OCI-M1 (cell line): ENCODE measurements at regions not wholly inside any gene's neighbourhood (a gene's known extent, or its start where the extent isn't known, plus 50 kb on each side); places are given as distances from the start of the nearest gene placed in this dataset.
A peak's percentile ranks its signal among the peaks of the same experiment; 100 is the strongest.

Experiments
- DNase-seq: peaks from one replicate; lab custom pipeline; 2025; lab: John Stamatoyannopoulos, UW

DNA sequence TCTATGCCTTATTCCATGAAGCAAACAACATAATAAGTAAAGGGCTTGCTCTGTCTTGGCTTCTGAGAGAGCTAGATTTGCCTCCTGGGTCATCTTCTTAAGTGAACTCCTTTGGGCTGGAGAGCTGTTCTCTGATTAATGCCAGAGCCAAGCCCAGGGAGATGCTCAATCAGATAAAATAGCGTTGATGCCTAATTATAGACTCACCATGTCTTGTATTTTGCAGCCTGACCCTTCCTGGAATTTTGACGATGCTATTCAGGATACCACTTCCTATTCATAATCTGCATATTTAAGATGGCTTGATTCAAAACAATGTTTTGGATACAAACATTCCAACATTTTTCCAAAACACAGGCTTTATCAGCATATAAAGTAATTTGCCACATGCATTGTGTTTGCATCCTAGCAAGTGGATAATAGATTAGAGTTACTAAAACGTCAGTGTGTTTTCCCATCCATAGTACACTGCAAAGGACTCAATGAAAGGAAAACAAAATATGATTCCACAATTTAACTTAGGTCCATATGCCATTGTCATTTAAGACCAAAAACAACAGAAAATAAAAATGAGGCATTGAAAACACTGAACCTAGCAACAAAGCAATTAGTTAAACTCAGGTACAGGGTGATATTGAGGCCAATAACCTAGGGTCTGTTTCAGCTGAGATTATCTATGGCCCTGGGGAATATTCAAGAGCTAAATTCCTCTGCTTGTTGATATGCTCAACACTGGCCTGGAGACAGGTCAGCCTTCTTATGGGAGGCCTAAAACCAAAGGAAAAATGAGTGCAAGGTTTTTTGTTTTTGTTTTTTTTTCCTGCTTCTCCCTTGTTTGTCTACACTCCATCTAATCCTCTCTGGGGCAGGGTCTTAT is 184.2 kb upstream of the FOXN3 start:
- DNase-seq, result no peak

DNA sequence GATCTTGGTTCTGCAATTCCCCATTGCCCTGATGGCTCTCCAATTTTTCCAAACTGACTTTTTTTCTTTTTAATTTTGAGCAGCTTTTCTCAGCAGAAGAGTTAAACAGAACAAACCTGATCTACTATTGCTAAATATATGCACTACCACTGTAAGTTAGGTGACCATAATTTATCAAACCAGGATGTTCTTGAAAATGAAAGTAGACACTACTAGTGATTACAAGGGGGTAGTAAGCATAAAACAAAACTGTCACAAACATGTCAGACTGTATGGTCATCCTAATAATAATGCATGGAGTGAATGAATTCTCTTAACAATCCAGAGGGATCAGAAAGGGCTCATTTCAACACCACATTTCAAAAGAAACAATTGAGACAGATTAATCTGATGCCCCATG is 183.0 kb upstream of the FOXN3 start:
- DNase-seq, result no peak

DNA sequence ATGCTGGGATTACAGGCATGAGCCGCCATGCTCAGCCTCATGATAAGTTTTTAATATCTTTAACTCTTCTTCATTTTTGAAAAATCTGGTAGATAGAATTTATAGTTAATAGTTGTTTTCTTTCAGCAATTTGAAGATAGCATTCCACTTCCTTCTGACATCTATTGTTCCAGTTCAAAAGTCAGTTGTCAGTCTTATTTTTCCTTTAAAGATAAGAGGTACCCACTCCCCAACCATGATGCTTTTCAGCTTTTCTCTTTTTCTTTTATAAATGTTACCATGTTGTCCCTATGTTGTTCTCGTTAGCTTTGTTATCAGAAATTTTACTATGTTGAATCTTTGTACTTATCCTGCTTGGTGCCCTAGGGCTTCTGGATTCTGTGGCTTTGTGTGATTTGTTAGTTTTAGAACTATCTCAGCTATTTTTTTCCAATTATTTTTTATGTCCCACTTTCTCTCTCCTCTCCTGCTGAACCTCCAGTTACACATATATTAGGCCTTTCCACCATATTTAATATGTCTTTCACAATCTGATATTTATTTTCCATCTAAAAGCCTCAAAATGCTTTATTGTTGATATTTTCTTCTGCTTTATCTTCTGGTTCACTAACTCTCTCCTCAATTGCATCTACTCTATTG is 181.6 kb upstream of the FOXN3 start:
- DNase-seq, result peak; percentile 4

DNA sequence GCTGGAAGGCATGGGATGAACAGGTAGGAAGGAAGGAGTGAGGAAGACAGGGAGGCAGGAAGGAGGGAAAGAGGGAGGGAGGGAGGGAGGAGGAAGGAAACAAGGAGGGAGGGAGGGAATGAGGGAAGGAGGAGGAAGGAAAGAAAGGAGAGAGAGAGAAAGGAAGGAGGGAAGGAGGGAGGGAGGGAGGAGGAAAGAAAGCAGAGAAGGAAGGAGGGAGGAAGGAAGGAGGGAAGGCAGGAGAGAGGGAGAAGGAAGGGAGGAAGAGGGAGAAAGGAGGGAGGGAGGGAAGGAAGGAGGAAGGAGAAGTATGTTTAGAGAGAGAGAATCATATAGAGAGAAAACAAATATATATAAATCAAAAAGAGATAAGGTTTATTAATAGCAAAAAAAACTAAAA is 175.9 kb upstream of the FOXN3 start:
- DNase-seq, result no peak

DNA sequence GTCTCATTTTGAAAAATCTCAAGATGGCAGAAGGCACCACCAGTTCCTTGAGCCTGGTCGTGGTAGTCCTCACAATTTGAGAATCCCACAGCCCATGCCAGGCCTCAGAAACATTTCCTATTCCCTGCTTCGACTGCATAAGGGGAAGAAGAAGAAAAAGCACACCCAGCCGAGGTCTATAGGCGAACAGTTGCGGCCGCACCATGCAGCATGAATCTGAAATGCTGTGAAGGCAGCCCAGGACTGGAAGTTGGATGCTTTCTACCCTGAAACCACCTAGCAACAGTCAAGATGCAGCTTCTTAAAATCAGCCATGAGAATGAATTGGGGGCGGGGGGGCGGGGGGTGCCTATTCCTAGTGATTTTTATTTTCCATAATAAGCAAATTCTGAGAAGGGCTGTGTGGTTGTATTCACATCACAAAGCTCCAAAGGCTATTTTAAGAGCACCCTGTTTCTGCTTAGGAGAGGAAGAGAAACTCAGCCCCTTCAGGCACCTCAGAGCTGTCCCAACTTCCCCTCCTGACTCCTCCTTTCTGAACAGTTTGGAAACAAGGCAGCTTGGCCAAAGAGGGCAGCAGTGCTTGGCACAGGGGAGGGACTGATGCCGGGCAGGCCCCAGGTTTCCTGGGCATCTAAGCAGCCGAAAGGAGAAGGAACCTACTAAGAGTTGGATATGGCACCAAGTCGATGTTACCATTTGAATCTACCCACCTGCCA is 172.5 kb upstream of the FOXN3 start:
- no peak for DNase-seq

DNA sequence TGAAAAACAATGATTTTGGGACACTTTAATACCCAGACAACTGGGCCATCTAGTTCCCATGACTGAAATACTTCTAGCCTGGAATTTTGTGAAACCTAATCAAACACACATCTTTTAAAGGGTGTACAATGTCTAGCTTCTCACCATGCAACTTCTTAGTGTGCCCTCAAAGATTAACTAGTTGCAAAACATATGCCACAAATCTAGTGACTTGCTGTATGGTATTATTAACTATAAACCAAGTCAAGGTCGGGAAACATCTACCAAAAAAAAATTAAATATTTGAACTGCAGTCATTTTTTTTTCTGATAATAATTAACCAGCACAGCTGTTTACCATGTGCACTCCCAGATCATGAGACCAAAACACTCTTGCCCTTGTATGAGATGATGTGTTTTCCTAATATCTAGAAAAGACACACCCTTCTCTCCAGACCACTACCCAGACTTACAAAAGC is 171.8 kb upstream of the FOXN3 start:
- DNase-seq, result no peak

DNA sequence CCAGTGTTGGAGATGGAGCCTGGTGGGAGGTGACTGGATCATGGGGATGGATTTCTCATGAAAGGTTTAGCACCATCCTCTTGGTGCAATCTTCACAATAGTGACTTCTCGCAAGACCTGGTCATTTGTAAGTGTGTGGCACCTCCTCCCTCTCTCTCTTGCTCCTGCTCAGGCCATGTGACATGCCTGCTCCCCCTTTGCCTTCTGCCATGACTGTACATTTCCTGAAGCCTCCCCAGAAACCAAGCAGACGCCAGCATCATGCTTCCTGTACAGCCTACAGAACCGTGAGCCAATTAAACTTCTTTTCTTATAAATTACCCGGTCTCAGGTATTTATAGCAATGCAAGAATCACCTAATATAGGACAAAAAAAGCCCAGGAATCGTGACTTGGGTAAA is 171.0 kb upstream of the FOXN3 start:
- no peak for DNase-seq

DNA sequence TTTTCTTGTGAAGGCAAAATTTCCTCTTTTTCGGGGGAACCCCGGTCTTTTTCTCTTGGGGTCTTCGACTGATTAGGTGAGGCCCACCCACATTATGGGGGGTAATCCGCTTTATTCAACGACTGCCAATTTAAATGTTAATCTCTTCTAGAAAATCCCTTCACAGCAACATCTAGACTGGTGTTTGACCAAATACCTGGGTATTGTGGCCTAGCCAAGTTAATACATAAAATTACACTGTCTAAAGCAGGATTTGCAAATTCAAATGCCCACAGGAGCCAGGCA is 170.0 kb upstream of the FOXN3 start:
- DNase-seq, result no peak

DNA sequence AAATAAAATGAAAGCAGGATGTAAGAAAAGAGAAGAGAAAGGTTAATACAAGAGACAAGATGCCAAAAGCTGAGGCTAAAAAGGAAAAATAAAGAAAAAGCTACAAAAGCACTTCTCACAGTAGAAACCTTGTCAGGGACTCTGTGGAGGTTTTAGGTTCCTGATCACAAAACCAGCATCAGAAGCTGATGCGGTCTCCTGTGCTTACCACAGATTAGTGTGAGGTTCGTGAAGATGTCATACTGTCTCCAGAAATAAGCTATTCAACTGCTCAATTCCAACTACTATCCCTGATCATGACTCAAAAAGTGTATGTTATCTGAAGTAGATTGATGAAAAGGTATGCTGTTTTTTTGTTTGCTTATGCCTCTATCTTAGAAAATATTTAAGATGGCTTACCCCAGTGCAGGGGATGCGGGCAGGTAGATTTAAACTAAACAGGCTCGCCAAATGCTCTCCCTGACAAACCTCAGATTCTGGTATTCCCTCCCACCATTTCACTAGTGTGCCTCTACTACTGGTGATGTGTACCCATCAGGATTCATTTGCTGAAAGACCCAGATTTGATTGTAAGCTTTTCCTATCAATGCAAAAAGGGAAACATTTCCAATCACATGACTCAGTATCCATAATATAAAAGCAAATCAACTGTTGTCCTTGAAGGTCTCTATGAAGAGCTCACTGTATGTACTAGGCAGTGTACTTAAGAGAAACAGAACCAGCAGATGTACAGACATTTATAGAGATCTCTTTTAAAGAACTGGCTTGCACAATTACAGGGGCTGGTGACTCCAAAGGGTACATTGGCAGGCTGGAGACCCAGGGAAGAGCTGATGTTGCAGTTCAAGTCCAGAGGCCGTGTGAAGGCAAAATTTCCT is 169.5 kb upstream of the FOXN3 start:
- no peak for DNase-seq

DNA sequence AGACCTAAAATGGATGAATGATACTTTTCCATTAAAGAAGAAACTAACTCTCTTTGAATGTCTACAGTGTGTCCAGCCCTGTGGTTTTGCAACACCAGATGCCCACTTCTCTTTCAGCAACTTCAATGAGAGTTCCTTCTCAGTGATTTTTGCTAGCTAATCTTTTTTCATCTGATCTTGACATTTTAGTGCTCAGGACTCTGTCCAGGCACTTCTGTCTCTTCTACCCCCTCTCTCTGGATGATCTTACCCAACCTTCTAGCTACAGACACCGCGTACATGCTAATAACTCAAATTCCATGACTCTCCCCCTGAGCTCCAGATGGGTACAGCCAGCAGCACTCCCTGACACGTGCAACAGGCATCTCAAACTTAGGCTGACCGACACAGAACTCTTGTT is 161.1 kb upstream of the FOXN3 start:
- no peak for DNase-seq

DNA sequence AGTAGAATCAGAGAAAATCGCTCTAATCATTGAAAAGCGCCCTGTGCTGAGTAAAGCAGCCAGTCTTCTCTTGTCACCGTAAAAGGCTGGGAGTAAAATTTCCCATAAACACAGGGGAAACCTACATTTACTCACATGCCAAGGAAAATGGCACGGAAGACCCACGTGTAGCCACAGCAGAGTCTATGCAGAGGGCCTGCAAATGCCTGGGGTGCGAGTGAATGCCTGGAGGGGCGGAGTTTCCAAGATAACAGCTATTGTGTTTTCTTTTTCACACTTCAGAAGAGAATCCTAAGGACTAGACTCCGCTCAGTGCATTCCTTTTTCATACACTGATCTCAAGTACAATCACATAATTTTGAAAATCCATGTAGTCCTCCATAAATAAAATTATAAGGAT is 159.9 kb upstream of the FOXN3 start:
- no peak for DNase-seq

DNA sequence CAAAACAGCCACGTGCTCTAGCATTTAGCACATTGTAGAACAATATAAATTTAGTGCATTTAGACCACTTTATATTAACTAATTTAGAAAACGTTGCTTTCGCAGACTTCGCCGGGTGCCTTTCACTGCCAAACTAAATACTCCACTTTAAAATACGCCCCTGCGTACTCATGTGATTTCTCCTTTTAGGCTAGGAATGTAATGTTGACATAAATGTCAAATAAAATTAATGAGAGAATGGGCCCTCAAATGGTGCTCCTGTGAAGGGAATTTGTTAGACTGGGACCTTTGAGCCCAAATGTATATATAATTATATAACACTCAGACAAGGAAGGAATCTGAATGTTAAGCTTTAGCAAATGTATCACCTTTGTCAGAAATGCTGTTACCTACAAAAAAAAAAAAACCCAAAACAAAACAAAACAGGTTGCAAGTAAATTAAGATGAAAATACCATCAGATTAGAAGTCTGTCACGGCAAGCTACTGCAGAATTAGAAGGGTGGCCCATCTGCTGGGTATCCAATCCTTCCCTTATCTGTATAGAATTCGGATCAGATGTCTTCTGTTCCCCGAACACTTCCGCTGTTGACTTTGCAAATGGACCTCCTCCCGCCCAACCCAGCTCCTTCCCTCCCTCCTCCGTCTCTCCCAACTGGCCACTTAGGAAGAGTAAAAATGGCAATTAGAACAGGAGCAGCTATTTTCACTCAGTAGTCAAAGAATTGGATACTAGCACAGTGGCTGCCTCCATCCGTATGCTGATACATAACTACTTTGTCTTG is 159.3 kb upstream of the FOXN3 start:
- no peak for DNase-seq

DNA sequence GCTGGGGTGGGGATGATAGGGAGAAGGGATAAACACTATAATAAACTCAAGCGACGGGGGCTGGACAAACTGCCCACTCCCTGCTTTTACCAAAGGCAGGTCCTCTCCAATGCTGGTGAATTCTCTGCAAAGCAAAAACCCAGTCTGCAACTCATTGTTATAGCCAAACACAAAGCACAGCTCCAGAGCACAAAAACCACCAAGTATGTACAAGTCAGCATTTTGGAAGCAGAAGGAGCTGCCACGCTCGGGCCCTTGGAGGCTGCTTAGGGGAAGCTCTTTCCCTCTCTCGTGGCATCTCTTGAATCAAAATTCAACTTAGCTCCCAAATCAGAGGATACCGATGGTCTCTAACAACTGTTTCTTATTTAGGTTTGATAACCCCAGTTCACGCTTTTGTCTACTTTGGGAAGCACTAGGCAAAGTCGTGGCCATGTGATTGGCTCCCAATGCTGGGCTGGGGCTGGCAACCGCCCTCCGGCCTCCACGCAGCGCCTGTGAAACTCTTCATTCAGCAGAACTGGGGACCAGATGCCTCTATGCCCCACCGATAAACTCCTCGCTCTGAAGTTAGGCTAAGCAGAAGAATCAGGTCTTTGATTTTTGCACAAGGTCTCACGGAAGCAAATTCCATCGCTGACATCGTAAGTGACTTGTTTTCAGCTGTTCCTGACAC is 158.5 kb upstream of the FOXN3 start:
- DNase-seq, result no peak

DNA sequence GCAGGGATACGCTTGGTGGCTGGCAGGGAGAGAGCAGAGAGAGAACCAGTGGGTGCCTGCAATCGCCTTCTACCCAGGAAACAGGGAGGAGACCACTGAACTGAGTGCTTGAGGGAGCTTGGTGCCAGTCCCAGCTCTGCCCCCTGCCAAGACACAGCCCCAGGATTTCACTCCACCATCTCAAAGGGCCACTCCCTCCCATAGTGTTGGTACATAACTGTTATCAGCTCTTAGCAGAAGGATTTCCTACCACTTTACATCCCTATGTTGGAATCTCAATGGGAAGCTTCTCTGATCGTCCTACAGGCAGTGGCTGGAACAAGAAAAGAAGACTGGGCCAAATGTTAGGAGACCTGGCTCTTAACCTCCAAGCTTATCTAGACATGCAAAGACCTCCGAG is 157.4 kb upstream of the FOXN3 start:
- no peak for DNase-seq

DNA sequence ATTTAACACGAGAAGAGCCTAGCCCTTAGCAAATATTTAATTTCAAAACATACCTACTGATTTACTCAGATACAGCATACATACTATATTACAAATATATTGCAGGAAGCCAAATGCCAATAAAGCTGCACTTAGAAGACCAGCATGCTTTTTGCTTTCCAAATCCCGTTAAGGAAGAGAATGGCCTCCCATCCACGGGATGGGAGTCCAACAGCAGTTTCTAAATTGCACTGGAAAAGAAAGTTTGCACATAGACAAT is 156.3 kb upstream of the FOXN3 start:
- DNase-seq, result no peak

DNA sequence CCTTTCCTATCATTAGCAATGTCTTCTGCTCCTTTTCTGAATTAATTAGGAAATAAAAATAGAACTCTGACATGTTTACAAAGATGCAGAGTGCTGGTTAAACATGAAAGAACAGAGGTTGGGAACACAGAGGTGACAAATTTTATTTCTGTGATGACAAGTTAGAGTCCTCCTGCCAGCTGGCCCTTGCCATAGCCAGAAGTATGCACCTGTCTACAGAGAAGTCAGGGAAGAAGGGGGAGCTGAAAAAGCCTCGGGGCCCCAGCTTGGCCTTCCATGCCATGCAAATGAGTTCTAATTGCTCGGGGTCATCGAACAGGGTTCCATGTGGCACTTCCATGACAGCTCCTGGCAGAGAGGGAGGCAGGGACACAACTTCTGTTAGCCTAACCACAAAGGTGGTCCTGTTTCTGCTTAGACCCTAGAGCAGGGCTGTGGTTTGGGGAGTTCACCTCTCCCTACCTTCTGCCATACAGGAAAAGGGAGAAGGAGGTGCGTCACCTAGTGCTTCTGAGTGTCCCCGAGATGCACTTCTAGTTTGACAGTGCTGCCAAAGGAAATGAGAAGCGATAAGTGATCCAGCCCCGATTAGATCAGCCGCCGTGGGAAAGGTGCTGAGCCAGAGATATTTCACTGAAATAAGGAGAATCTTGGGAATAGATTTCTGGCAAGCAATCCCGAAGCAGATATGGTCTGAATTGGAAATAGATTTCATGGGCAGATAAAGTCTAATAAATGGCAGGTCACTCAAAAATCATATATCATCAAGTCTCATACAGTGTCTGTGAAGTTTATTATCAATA is 155.8 kb upstream of the FOXN3 start:
- DNase-seq, result no peak

DNA sequence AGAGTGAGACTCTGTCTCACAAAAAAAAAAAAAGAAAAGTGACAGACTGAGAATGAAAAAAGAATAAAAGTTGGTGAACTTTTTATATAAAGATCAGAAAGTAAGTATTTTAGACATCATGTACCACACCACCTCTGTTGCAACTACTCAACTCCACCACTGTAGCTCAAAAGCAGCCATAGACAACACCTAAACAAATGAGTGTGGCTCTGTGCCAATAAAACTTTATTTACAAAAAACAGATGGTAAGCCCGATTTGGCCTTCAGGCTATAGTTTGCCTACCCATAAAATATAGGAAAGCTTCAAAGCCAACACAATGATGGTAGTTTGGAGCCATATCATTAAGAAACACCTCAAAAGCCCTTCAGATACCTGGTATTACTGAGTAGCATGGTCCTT is 154.5 kb upstream of the FOXN3 start:
- DNase-seq, result no peak

DNA sequence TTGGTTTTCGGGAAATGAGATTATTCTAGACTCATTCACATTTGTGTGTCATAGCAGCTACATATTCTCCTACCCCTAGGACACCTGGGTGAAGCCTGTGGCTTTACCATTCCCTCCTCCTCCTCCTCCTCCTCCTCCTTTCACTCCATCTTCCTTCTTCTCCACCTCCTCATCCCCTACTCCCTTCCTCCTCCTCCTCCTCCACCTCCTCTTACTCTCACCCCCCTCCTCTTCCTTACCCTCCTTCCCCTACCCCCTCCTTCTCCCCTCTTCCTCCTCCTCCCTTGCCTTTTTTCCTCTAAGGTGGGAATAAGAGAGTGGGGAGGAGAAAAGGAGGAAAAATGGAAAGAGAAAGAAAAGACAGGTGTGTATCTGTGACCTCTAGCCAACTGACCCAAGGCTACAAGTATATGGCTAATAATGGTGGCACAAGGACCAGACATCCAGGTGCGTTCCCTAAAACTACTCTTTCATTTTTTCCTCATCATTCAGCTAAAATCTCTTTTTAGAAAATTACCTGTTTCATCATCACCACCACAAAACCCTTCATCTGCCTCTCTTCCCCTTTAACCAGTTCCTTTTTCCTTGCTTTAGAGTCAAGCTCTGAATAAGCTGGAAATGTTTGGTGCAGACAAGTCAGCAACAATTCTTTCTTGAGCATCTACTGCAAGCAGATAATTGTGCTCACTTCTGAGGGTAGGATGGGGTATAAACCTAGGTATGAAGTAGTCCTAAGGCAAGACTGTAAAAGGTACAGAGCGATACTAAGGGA is 149.8 kb upstream of the FOXN3 start:
- DNase-seq, result no peak

DNA sequence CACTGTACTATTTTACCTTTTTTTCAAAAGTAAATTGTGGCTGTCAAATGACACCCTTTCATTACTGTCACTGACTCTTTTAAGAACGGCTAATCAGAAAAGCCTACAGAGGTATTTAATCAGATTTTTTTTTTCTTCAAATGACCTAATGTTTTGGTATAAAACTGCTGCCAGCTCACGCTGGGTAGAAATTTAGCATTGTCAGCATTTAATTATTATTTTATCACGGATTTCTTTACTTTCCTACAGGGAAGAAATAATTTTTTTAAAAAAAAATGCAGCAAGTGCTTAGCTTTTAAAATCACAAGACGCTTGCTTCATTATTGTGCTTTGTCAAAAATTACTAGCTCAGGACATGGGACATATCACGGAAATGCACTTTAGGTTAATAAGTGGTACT is 149.1 kb upstream of the FOXN3 start:
- DNase-seq, result no peak

DNA sequence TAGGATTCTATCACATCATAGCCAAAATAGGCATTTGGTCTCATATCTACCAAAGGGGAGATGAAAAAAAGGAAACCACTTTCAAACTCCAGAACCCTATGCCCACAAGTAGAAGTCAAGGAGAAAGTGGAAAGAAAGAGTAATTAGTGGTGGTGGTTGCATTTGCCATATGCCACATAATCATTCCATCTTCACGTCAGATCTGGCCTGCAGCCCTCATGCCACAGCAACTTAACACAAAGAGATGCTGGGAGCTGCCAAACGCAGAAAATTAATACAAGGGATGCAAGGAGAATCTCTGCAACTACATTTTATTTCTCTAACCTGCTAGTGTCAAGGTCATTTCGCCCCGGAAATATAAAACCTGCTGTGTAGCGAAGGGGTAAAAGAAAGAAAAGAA is 148.6 kb upstream of the FOXN3 start:
- no peak for DNase-seq
